ENCODE measurements at regions not wholly inside any gene's neighbourhood (a gene's known extent, or its start where the extent isn't known, plus 50 kb on each side); places are given as distances from the start of the nearest gene placed in this dataset.

GRCh38 chr3:170746175-170746942 is 123.6 kb downstream of the RPL22L1 start:
- peaks cover 27% of the 10 kb centered on the region for H3K4me1 ChIP-seq (ENCODE audit: insufficient read depth, low read length)
- H3K27ac ChIP-seq (ENCODE audit: low read depth, low read length), result no peak overlapping the region
- DNase-seq (ENCODE audit: low read depth), result no peak
- no peaks in the 10 kb centered on the region for H4K20me1 ChIP-seq (ENCODE audit: insufficient read depth, low read length)
- H3K4me1 Mint-ChIP-seq (ENCODE audit: low read depth, unreplicated experiment), result peaks cover 34% of the 10 kb centered on the region
- no peaks in the 10 kb centered on the region for H3K27me3 ChIP-seq (ENCODE audit: insufficient read depth, low read length)
- no peaks in the 10 kb centered on the region for H3K36me3 ChIP-seq (ENCODE audit: insufficient read depth, low read length)
- H3K9ac ChIP-seq (ENCODE audit: low read length), result peak overlapping the region; percentile 8
- FAIRE-seq, result no peak
- no peaks in the 10 kb centered on the region for H3K79me2 ChIP-seq (ENCODE audit: insufficient read depth, low read length)
- H3K4me3 ChIP-seq (ENCODE audit: insufficient read depth, low read depth, low read length), result no peak overlapping the region
- no peak overlapping the region for H3K4me2 ChIP-seq (ENCODE audit: low read length)
- H3K36me3 Mint-ChIP-seq (ENCODE audit: low read depth, unreplicated experiment), result no peaks in the 10 kb centered on the region
- no peaks in the 10 kb centered on the region for H3K9me3 Mint-ChIP-seq (ENCODE audit: unreplicated experiment)
- no peaks in the 10 kb centered on the region for H3K27me3 Mint-ChIP-seq (ENCODE audit: low read depth, unreplicated experiment)
- peak overlapping the region; percentile 9 for H3K27ac Mint-ChIP-seq (ENCODE audit: unreplicated experiment)
- TF ChIP-seq EZH2 (IDR thresholded peaks at IDR 0.05; ENCODE audit: insufficient read depth, low read length) (no peak), CTCF (IDR thresholded peaks at IDR 0.05; ENCODE audit: insufficient read depth, low read depth, low read length) (no peak)
- no peak overlapping the region for H3K4me3 Mint-ChIP-seq (ENCODE audit: unreplicated experiment)
- no peak overlapping the region for H2AFZ ChIP-seq (ENCODE audit: low read depth, low read length)
- no peaks in the 10 kb centered on the region for H3K9me3 ChIP-seq (ENCODE audit: insufficient read depth, low read depth, low read length)

- peaks cover 31% of the 10 kb centered on the region for H3K4me1 Mint-ChIP-seq (ENCODE audit: low read depth, unreplicated experiment)
- H3K36me3 ChIP-seq (ENCODE audit: insufficient read depth, low read length), result no peaks in the 10 kb centered on the region
Observed at GRCh38 chr3:170745211-170745718, 124.7 kb downstream of the RPL22L1 start.

More at GRCh38 chr3:170745211-170745718, 124.7 kb downstream of the RPL22L1 start:
- DNase-seq (ENCODE audit: low read depth) (peak; percentile 89), FAIRE-seq (peak; percentile 88)
- Histone ChIP-seq H3K27ac (ENCODE audit: low read depth, low read length) (peak overlapping the region; percentile 59), H3K4me1 (ENCODE audit: insufficient read depth, low read length) (peaks cover 33% of the 10 kb centered on the region), H3K27me3 (ENCODE audit: insufficient read depth, low read length) (no peaks in the 10 kb centered on the region), H3K9me3 (ENCODE audit: insufficient read depth, low read depth, low read length) (no peaks in the 10 kb centered on the region), H3K9ac (ENCODE audit: low read length) (peak overlapping the region; percentile 8), H4K20me1 (ENCODE audit: insufficient read depth, low read length) (no peaks in the 10 kb centered on the region), H2AFZ (ENCODE audit: low read depth, low read length) (no peak overlapping the region), H3K4me3 (ENCODE audit: insufficient read depth, low read depth, low read length) (no peak overlapping the region), H3K4me2 (ENCODE audit: low read length) (peak overlapping the region; percentile 51), H3K79me2 (ENCODE audit: insufficient read depth, low read length) (no peaks in the 10 kb centered on the region)
- Mint-ChIP-seq H3K36me3 (ENCODE audit: low read depth, unreplicated experiment) (no peaks in the 10 kb centered on the region), H3K9me3 (ENCODE audit: unreplicated experiment) (no peaks in the 10 kb centered on the region), H3K27ac (ENCODE audit: unreplicated experiment) (peak overlapping the region; percentile 86), H3K4me3 (ENCODE audit: unreplicated experiment) (no peak overlapping the region), H3K27me3 (ENCODE audit: low read depth, unreplicated experiment) (no peaks in the 10 kb centered on the region)
- TF ChIP-seq EZH2 (IDR thresholded peaks at IDR 0.05; ENCODE audit: insufficient read depth, low read length), result no peak
- TF ChIP-seq CTCF (IDR thresholded peaks at IDR 0.05; ENCODE audit: insufficient read depth, low read depth, low read length), result no peak
